ENCODE measurements at regions not wholly inside any gene's neighbourhood (a gene's known extent, or its start where the extent isn't known, plus 50 kb on each side); places are given as distances from the start of the nearest gene placed in this dataset.
A peak's percentile ranks its signal among the peaks of the same experiment; 100 is the strongest.

GRCh38 chr5:168132241-168132641 lies 159.2 kb upstream of the WWC1 start:
- ChIA-PET SMC1A (ENCODE audit: uncharacterized antibody, unreplicated experiment) (interaction anchor here (0.6 to 1.0 kb wide), 4 partner anchors 8 to 82 kb away, joined by 3 to 4 read pairs (median 3); no protein-coding TSS in a partner anchor), CTCF (interaction anchor here (1.3 to 2.3 kb wide), 2 partner anchors 18 to 87 kb away, joined by 5 read pairs; no protein-coding TSS in a partner anchor)

GRCh38 chr5:168135897-168136296 lies 155.5 kb upstream of the WWC1 start:
- intact Hi-C loops (cut with micrococcal nuclease; ENCODE audit: unreplicated experiment), result no loop called here
- RAD21 ChIA-PET (ENCODE audit: unreplicated experiment), result interaction anchor here (1.0 kb wide), 1 partner anchor 89 kb away, joined by 3 read pairs; no protein-coding TSS in a partner anchor
- SMC1A ChIA-PET (ENCODE audit: uncharacterized antibody, unreplicated experiment), result interaction anchor here (1.1 to 2.7 kb wide), 4 partner anchors 11 to 62 kb away, joined by 3 to 9 read pairs (median 4); no protein-coding TSS in a partner anchor
- no peaks in the 10 kb centered on the region for H4K20me1 ChIP-seq (ENCODE audit: control insufficient read depth, insufficient read depth)
- peaks cover 14% of the 10 kb centered on the region for H3K4me1 ChIP-seq (ENCODE audit: control insufficient read depth, insufficient read depth, low read length)
- no peaks in the 10 kb centered on the region for H3K9me3 ChIP-seq (replicated peaks; ENCODE audit: control insufficient read depth, insufficient read depth, low read length)
- H3K9ac ChIP-seq (ENCODE audit: control insufficient read depth, insufficient read depth, low read length), result no peak overlapping the region
- ATAC-seq (peak; percentile 92), DNase-seq (ENCODE audit: low read depth, low spot score) (peak; percentile 66), FAIRE-seq (no peak)
- H3K79me2 ChIP-seq (ENCODE audit: control insufficient read depth, insufficient read depth, low read length), result no peaks in the 10 kb centered on the region
- H3K27me3 ChIP-seq (replicated peaks in 1 of 2; ENCODE audit: control insufficient read depth in 2 of 2, insufficient read depth in 2 of 2, low read length in 1 of 2), result peaks cover 0 to under 1% of the 10 kb centered on the region in 2 experiments; a peak in 2 of 4 replicates
- POLR2A ChIA-PET, result interaction anchor here (0.9 kb wide), 1 partner anchor 14 kb away, joined by 3 read pairs; no protein-coding TSS in a partner anchor
- H3K4me3 ChIP-seq, result no peak overlapping the region
- in situ Hi-C loops (cut with MboI), result no loop called here
- H3K36me3 ChIP-seq (ENCODE audit: control insufficient read depth in 2 of 2, insufficient read depth in 2 of 2, low read length in 1 of 2), result no peaks in the 10 kb centered on the region
- H2AFZ ChIP-seq (ENCODE audit: control insufficient read depth, low read depth, low read length), result no peak overlapping the region
- CTCF ChIA-PET, result interaction anchor here (0.9 to 1.5 kb wide), 3 partner anchors 8 to 85 kb away, joined by 3 to 4 read pairs (median 3); no protein-coding TSS in a partner anchor
- no TSS peak for BruUV-seq (replicated peaks)
- peak overlapping the region; percentile 57 for H3K4me2 ChIP-seq (ENCODE audit: control insufficient read depth, insufficient read depth)
- 2% methylated on average over 6 of the region's 6 CpGs for WGBS (ENCODE audit: insufficient coverage, insufficient replicate concordance, low lambda C conversion rate, missing lambda C conversion rate)
- no peak overlapping the region for H3K27ac ChIP-seq (ENCODE audit: control insufficient read depth, insufficient read depth)
- no peak for TF ChIP-seq ZNF24 (IDR thresholded peaks at IDR 0.05)
- no peak for TF ChIP-seq CHD1 (IDR thresholded peaks at IDR 0.05; ENCODE audit: low read depth, low read length)
- peak; percentile 88 to 91 for TF ChIP-seq IKZF2 (IDR thresholded peaks at IDR 0.05)
- peak; percentile 94 for TF ChIP-seq CREM (IDR thresholded peaks at IDR 0.05; ENCODE audit: low read depth)
- no peak for TF ChIP-seq SREBF1 (IDR thresholded peaks at IDR 0.05; ENCODE audit: low read length)
- TF ChIP-seq MTA2 (IDR thresholded peaks at IDR 0.05; ENCODE audit: low read depth), result peak; percentile 67; the same call in 1 of the 2 replicates
- peak; percentile 96 for TF ChIP-seq JUNB (IDR thresholded peaks at IDR 0.05)
- TF ChIP-seq TCF12 (IDR thresholded peaks at IDR 0.05; ENCODE audit: low read depth, low read length), result 0 out of 2 replicates have a peak, but pooled peaks have one; percentile 38
- TF ChIP-seq EED (IDR thresholded peaks at IDR 0.05; ENCODE audit: low read depth), result peak; percentile 94
- TF ChIP-seq IKZF1 (conservative IDR thresholded peaks at IDR 0.05), result peak; percentile 82
- TF ChIP-seq BACH1 (IDR thresholded peaks at IDR 0.05; ENCODE audit: borderline replicate concordance), result no peak
- TF ChIP-seq NFIC (IDR thresholded peaks at IDR 0.05; ENCODE audit: low read depth, low read length), result peak; percentile 89; the same call in 1 of the 2 replicates
- TF ChIP-seq SRF (IDR thresholded peaks at IDR 0.05; ENCODE audit: low read depth in 2 of 2, low read length in 2 of 2), result peak in 1 of 2 experiments; percentile 43; a peak in 1 of 4 replicates
- no peak; the same call in 1 of the 2 replicates for TF ChIP-seq ZNF592 (IDR thresholded peaks at IDR 0.05)

More at GRCh38 chr5:168132241-168132641, 159.2 kb upstream of the WWC1 start:
- Histone ChIP-seq H3K9me3 (replicated peaks; ENCODE audit: control insufficient read depth, insufficient read depth, low read length) (no peaks in the 10 kb centered on the region), H3K9ac (ENCODE audit: control insufficient read depth, insufficient read depth, low read length) (no peak overlapping the region), H3K4me2 (ENCODE audit: control insufficient read depth, insufficient read depth) (no peak overlapping the region), H3K4me1 (ENCODE audit: control insufficient read depth, insufficient read depth, low read length) (peaks cover 14% of the 10 kb centered on the region), H3K27ac (ENCODE audit: control insufficient read depth, insufficient read depth) (no peak overlapping the region), H2AFZ (ENCODE audit: control insufficient read depth, low read depth, low read length) (no peak overlapping the region), H4K20me1 (ENCODE audit: control insufficient read depth, insufficient read depth) (no peaks in the 10 kb centered on the region), H3K4me3 (no peak overlapping the region), H3K27me3 (replicated peaks in 1 of 2; ENCODE audit: control insufficient read depth in 2 of 2, insufficient read depth in 2 of 2, low read length in 1 of 2) (peaks cover 1 to 2% of the 10 kb centered on the region in 2 experiments; a peak in 3 of 4 replicates), H3K36me3 (ENCODE audit: control insufficient read depth in 2 of 2, insufficient read depth in 2 of 2, low read length in 1 of 2) (no peaks in the 10 kb centered on the region), H3K79me2 (ENCODE audit: control insufficient read depth, insufficient read depth, low read length) (no peaks in the 10 kb centered on the region)
- RAD21 ChIA-PET (ENCODE audit: unreplicated experiment), result interaction anchor here (0.6 kb wide), 1 partner anchor 96 kb away, joined by 3 read pairs; no protein-coding TSS in a partner anchor
- DNase-seq (ENCODE audit: low read depth, low spot score), result no peak
- POLR2A ChIA-PET, result interaction anchor here (0.6 kb wide), 1 partner anchor 11 kb away, joined by 3 read pairs; no protein-coding TSS in a partner anchor
- no peak for TF ChIP-seq CHD4 (IDR thresholded peaks at IDR 0.05)
- no TSS peak for BruUV-seq (replicated peaks)
- intact Hi-C loops (cut with micrococcal nuclease; ENCODE audit: unreplicated experiment) (no loop called here), in situ Hi-C loops (cut with MboI) (no loop called here)
- no peak for ATAC-seq
- FAIRE-seq, result no peak
- 59% methylated on average over 3 of the region's 3 CpGs for WGBS (ENCODE audit: insufficient coverage, insufficient replicate concordance, low lambda C conversion rate, missing lambda C conversion rate)

Measured in GM12878 (cell line).